ENCODE measurements at regions not wholly inside any gene's neighbourhood (a gene's known extent, or its start where the extent isn't known, plus 50 kb on each side); places are given as distances from the start of the nearest gene placed in this dataset.
A peak's percentile ranks its signal among the peaks of the same experiment; 100 is the strongest.

- no peak overlapping the region for H2AFZ ChIP-seq (ENCODE audit: low read length)
- no peak overlapping the region for H4K8ac ChIP-seq (ENCODE audit: low read depth, low read length)
- H3K23ac ChIP-seq (ENCODE audit: low read depth, low read length, poor library complexity), result no peak overlapping the region
- no peak overlapping the region for H3K14ac ChIP-seq (ENCODE audit: low read length)
- peaks cover 0 to 7% of the 10 kb centered on the region in 2 donors for H3K4me1 ChIP-seq (ENCODE audit: control insufficient read depth in 2 of 2, insufficient read depth in 1 of 2, low read depth in 1 of 2, low read length in 2 of 2)
- no peaks in the 10 kb centered on the region for H3K9me3 ChIP-seq (replicated peaks in 1 of 2; ENCODE audit: control insufficient read depth in 2 of 2, insufficient read depth in 1 of 2, low read depth in 1 of 2, low read length in 2 of 2)
- H3K27me3 ChIP-seq (ENCODE audit: control insufficient read depth in 3 of 3, insufficient read depth in 3 of 3, low read depth in 1 of 3, low read length in 3 of 3), result no peaks in the 10 kb centered on the region
- H4K91ac ChIP-seq (ENCODE audit: low read depth, low read length, poor library complexity), result no peak overlapping the region
- no peak overlapping the region for H2BK15ac ChIP-seq (ENCODE audit: low read length)
- no peaks in the 10 kb centered on the region for H3K36me3 ChIP-seq (replicated peaks in 1 of 2; ENCODE audit: control insufficient read depth in 2 of 2, insufficient read depth in 2 of 2, low read length in 2 of 2)
- H3K4ac ChIP-seq (ENCODE audit: low read length), result no peak overlapping the region
- no peaks in the 10 kb centered on the region for H3K79me1 ChIP-seq (ENCODE audit: low read depth, low read length)
- no peak overlapping the region for H2BK120ac ChIP-seq (ENCODE audit: low read depth, low read length)
- no CpG with 5 or more reads among the region's 1 CpG for WGBS, 2 donors (ENCODE audit: extremely low coverage in 2 of 2, insufficient read length in 2 of 2, insufficient replicate concordance in 1 of 2)
- no peak for DNase-seq (ENCODE audit: low spot score)
- no peak overlapping the region for H3K9ac ChIP-seq (ENCODE audit: low read depth, low read length, poor library complexity)
- H2AK5ac ChIP-seq (ENCODE audit: low read depth, low read length), result no peak overlapping the region
- no peak overlapping the region for H2BK5ac ChIP-seq (ENCODE audit: low read length)
- H3K27ac ChIP-seq (replicated peaks; ENCODE audit: low read length), result no peak overlapping the region
- no peak overlapping the region for H3K18ac ChIP-seq (ENCODE audit: low read length)
- H2BK12ac ChIP-seq (ENCODE audit: low read length), result no peak overlapping the region
- no peak overlapping the region for H3K4me3 ChIP-seq (ENCODE audit: low read length in 2 of 2)
- H3K4me2 ChIP-seq (ENCODE audit: insufficient read depth, low read length, poor library complexity, severe bottlenecking), result no peak overlapping the region
Measured at GRCh38 chr2:217632043-217632442, 370.8 kb downstream of the TNS1 start.

- Histone ChIP-seq H2AFZ (ENCODE audit: low read length) (no peak overlapping the region), H3K4me2 (ENCODE audit: insufficient read depth, low read length, poor library complexity, severe bottlenecking) (no peak overlapping the region), H2BK5ac (ENCODE audit: low read length) (no peak overlapping the region), H3K27ac (replicated peaks; ENCODE audit: low read length) (no peak overlapping the region), H4K91ac (ENCODE audit: low read depth, low read length, poor library complexity) (no peak overlapping the region), H3K27me3 (ENCODE audit: control insufficient read depth in 3 of 3, insufficient read depth in 3 of 3, low read depth in 1 of 3, low read length in 3 of 3) (no peaks in the 10 kb centered on the region), H3K9me3 (replicated peaks in 1 of 2; ENCODE audit: control insufficient read depth in 2 of 2, insufficient read depth in 1 of 2, low read depth in 1 of 2, low read length in 2 of 2) (no peaks in the 10 kb centered on the region), H3K36me3 (replicated peaks in 1 of 2; ENCODE audit: control insufficient read depth in 2 of 2, insufficient read depth in 2 of 2, low read length in 2 of 2) (no peaks in the 10 kb centered on the region), H2BK12ac (ENCODE audit: low read length) (no peak overlapping the region), H2AK5ac (ENCODE audit: low read depth, low read length) (no peak overlapping the region), H3K4me3 (ENCODE audit: low read length in 2 of 2) (no peak overlapping the region), H3K79me1 (ENCODE audit: low read depth, low read length) (no peaks in the 10 kb centered on the region), H4K8ac (ENCODE audit: low read depth, low read length) (no peak overlapping the region), H3K23ac (ENCODE audit: low read depth, low read length, poor library complexity) (peak overlapping the region; percentile 48), H3K4me1 (ENCODE audit: control insufficient read depth in 2 of 2, insufficient read depth in 1 of 2, low read depth in 1 of 2, low read length in 2 of 2) (peaks cover 0 to 5% of the 10 kb centered on the region in 2 donors), H3K14ac (ENCODE audit: low read length) (no peak overlapping the region), H3K18ac (ENCODE audit: low read length) (no peak overlapping the region), H2BK15ac (ENCODE audit: low read length) (no peak overlapping the region), H3K4ac (ENCODE audit: low read length) (no peak overlapping the region), H2BK120ac (ENCODE audit: low read depth, low read length) (no peak overlapping the region), H3K9ac (ENCODE audit: low read depth, low read length, poor library complexity) (no peak overlapping the region)
- WGBS, 2 donors (ENCODE audit: extremely low coverage in 2 of 2, insufficient read length in 2 of 2, insufficient replicate concordance in 1 of 2), result no CpG with 5 or more reads among the region's 10 CpGs
- no peak for DNase-seq (ENCODE audit: low spot score)
Measured at GRCh38 chr2:217631115-217631514, 371.7 kb downstream of the TNS1 start.

- Histone ChIP-seq H2BK15ac (ENCODE audit: low read length) (no peak overlapping the region), H3K27me3 (ENCODE audit: control insufficient read depth in 3 of 3, insufficient read depth in 3 of 3, low read depth in 1 of 3, low read length in 3 of 3) (no peaks in the 10 kb centered on the region), H3K36me3 (replicated peaks in 1 of 2; ENCODE audit: control insufficient read depth in 2 of 2, insufficient read depth in 2 of 2, low read length in 2 of 2) (no peaks in the 10 kb centered on the region), H2BK5ac (ENCODE audit: low read length) (no peak overlapping the region), H3K27ac (replicated peaks; ENCODE audit: low read length) (no peak overlapping the region), H2BK120ac (ENCODE audit: low read depth, low read length) (no peak overlapping the region), H3K18ac (ENCODE audit: low read length) (no peak overlapping the region), H3K23ac (ENCODE audit: low read depth, low read length, poor library complexity) (no peak overlapping the region), H3K79me1 (ENCODE audit: low read depth, low read length) (no peaks in the 10 kb centered on the region), H3K9me3 (replicated peaks in 1 of 2; ENCODE audit: control insufficient read depth in 2 of 2, insufficient read depth in 1 of 2, low read depth in 1 of 2, low read length in 2 of 2) (no peaks in the 10 kb centered on the region), H3K4me2 (ENCODE audit: insufficient read depth, low read length, poor library complexity, severe bottlenecking) (no peak overlapping the region), H2BK12ac (ENCODE audit: low read length) (no peak overlapping the region), H3K9ac (ENCODE audit: low read depth, low read length, poor library complexity) (no peak overlapping the region), H4K8ac (ENCODE audit: low read depth, low read length) (no peak overlapping the region), H3K4me3 (ENCODE audit: low read length in 2 of 2) (no peak overlapping the region), H3K4ac (ENCODE audit: low read length) (no peak overlapping the region), H2AK5ac (ENCODE audit: low read depth, low read length) (no peak overlapping the region), H3K14ac (ENCODE audit: low read length) (no peak overlapping the region), H2AFZ (ENCODE audit: low read length) (no peak overlapping the region), H4K91ac (ENCODE audit: low read depth, low read length, poor library complexity) (no peak overlapping the region), H3K4me1 (ENCODE audit: control insufficient read depth in 2 of 2, insufficient read depth in 1 of 2, low read depth in 1 of 2, low read length in 2 of 2) (peaks cover 0 to 5% of the 10 kb centered on the region in 2 donors)
- DNase-seq (ENCODE audit: low spot score), result no peak
Measured at GRCh38 chr2:217629347-217629746, 373.4 kb downstream of the TNS1 start.

GRCh38 chr2:217628061-217628460 lies 374.7 kb downstream of the TNS1 start:
- no peak overlapping the region for H4K91ac ChIP-seq (ENCODE audit: low read depth, low read length, poor library complexity)
- no peak overlapping the region for H3K18ac ChIP-seq (ENCODE audit: low read length)
- no peaks in the 10 kb centered on the region for H3K9me3 ChIP-seq (replicated peaks in 1 of 2; ENCODE audit: control insufficient read depth in 2 of 2, insufficient read depth in 1 of 2, low read depth in 1 of 2, low read length in 2 of 2)
- H3K4me3 ChIP-seq (ENCODE audit: low read length in 2 of 2), result no peak overlapping the region
- no peak for DNase-seq (ENCODE audit: low spot score)
- no peak overlapping the region for H2BK5ac ChIP-seq (ENCODE audit: low read length)
- H4K8ac ChIP-seq (ENCODE audit: low read depth, low read length), result no peak overlapping the region
- H3K4ac ChIP-seq (ENCODE audit: low read length), result no peak overlapping the region
- H3K36me3 ChIP-seq (replicated peaks in 1 of 2; ENCODE audit: control insufficient read depth in 2 of 2, insufficient read depth in 2 of 2, low read length in 2 of 2), result no peaks in the 10 kb centered on the region
- H3K14ac ChIP-seq (ENCODE audit: low read length), result no peak overlapping the region
- H3K4me2 ChIP-seq (ENCODE audit: insufficient read depth, low read length, poor library complexity, severe bottlenecking), result no peak overlapping the region
- no CpG with 5 or more reads among the region's 2 CpGs for WGBS, 2 donors (ENCODE audit: extremely low coverage in 2 of 2, insufficient read length in 2 of 2, insufficient replicate concordance in 1 of 2)
- no peak overlapping the region for H2BK120ac ChIP-seq (ENCODE audit: low read depth, low read length)
- H2AK5ac ChIP-seq (ENCODE audit: low read depth, low read length), result no peak overlapping the region
- no peak overlapping the region for H2BK15ac ChIP-seq (ENCODE audit: low read length)
- no peak overlapping the region for H3K23ac ChIP-seq (ENCODE audit: low read depth, low read length, poor library complexity)
- H3K79me1 ChIP-seq (ENCODE audit: low read depth, low read length), result no peaks in the 10 kb centered on the region
- H3K27ac ChIP-seq (replicated peaks; ENCODE audit: low read length), result no peak overlapping the region
- no peak overlapping the region for H2BK12ac ChIP-seq (ENCODE audit: low read length)
- no peak overlapping the region for H3K9ac ChIP-seq (ENCODE audit: low read depth, low read length, poor library complexity)
- no peak overlapping the region for H2AFZ ChIP-seq (ENCODE audit: low read length)
- H3K27me3 ChIP-seq (ENCODE audit: control insufficient read depth in 3 of 3, insufficient read depth in 3 of 3, low read depth in 1 of 3, low read length in 3 of 3), result no peaks in the 10 kb centered on the region
- H3K4me1 ChIP-seq (ENCODE audit: control insufficient read depth in 2 of 2, insufficient read depth in 1 of 2, low read depth in 1 of 2, low read length in 2 of 2), result peaks cover 0 to 7% of the 10 kb centered on the region in 2 donors

All from neuronal stem cell (in vitro differentiated cells).